ENCODE measurements at regions not wholly inside any gene's neighbourhood (a gene's known extent, or its start where the extent isn't known, plus 50 kb on each side); places are given as distances from the start of the nearest gene placed in this dataset.

DNA sequence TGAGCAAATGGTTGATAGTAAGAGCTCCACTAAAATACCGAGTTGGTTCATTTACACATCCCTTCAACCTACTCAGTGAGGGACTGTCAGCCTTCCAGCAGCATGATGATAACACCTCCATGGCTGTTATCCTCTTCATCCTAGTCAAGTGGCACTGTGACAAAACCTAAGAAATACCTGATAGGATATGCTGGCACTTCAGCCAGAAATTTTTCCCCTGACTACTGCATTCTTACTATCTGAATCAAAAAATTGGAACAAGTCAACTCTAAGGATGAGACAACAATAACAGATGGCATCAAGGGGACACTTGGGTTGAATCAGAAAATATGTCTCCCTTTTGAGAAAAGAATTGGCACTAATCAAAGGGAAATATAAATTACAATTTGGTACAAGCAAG, 193.9 kb downstream of the KCTD12 start (continued):
- TF ChIP-seq SP1 (IDR thresholded peaks at IDR 0.05): no peak

GRCh38 chr13:76690611-76691010, 195.6 kb downstream of the KCTD12 start:
- no peak overlapping the region for H3K4me3 ChIP-seq (ENCODE audit: low read depth in 1 of 3, low read length in 3 of 3)
- no peak for DNase-seq (ENCODE audit: low spot score)
- no peak for TF ChIP-seq REST (IDR thresholded peaks at IDR 0.05)
- TF ChIP-seq MAX (IDR thresholded peaks at IDR 0.05): no peak
- TF ChIP-seq GABPA (IDR thresholded peaks at IDR 0.05 in 1 of 2, conservative IDR thresholded peaks at IDR 0.05 in 1 of 2): no peak
- no peak for TF ChIP-seq NR2F2 (IDR thresholded peaks at IDR 0.05)
- no peak for TF ChIP-seq FOXA2 (IDR thresholded peaks at IDR 0.05)
- no peak for TF ChIP-seq EGR1 (IDR thresholded peaks at IDR 0.05; ENCODE audit: low read depth in 2 of 2)
- no peak for TF ChIP-seq HNF4G (IDR thresholded peaks at IDR 0.05)
- TF ChIP-seq SP1 (IDR thresholded peaks at IDR 0.05): no peak
- H3K27me3 ChIP-seq (ENCODE audit: control insufficient read depth in 4 of 4, insufficient read depth in 4 of 4, low read length in 3 of 4): peaks cover 0 to 4% (median 0%) of the 10 kb centered on the region in 4 donors
- peaks cover 2 to 7% (median 4%) of the 10 kb centered on the region in 4 donors for H3K4me1 ChIP-seq (ENCODE audit: control insufficient read depth in 4 of 4, insufficient read depth in 4 of 4, low read length in 3 of 4)
- no peak overlapping the region for H3K27ac ChIP-seq (ENCODE audit: low read depth in 1 of 2, low read length in 2 of 2)
- H3K9ac ChIP-seq (ENCODE audit: low read depth in 1 of 2, low read length in 2 of 2): no peak overlapping the region
- WGBS: 84% methylated on average over 2 of the region's 2 CpGs
- peaks cover 0 to 2% (median 0%) of the 10 kb centered on the region in 4 donors for H3K9me3 ChIP-seq (ENCODE audit: control insufficient read depth in 4 of 4, low read length in 3 of 4)
- no peaks in the 10 kb centered on the region for H3K36me3 ChIP-seq (ENCODE audit: control insufficient read depth in 4 of 4, insufficient read depth in 3 of 4, low read depth in 1 of 4, low read length in 3 of 4)

GRCh38 chr13:76687467-76687866, 198.7 kb downstream of the KCTD12 start:
- peaks cover 2 to 7% (median 4%) of the 10 kb centered on the region in 4 donors for H3K4me1 ChIP-seq (ENCODE audit: control insufficient read depth in 4 of 4, insufficient read depth in 4 of 4, low read length in 3 of 4)
- no peak overlapping the region for H3K27ac ChIP-seq (ENCODE audit: low read depth in 1 of 2, low read length in 2 of 2)
- 37% methylated on average over 4 of the region's 4 CpGs for WGBS

More at GRCh38 chr13:76687467-76687866, 198.7 kb downstream of the KCTD12 start:
- TF ChIP-seq ZBTB33 (IDR thresholded peaks at IDR 0.05): no peak
- TF ChIP-seq TAF1 (conservative IDR thresholded peaks at IDR 0.05): no peak
- TF ChIP-seq RAD21 (IDR thresholded peaks at IDR 0.05): peak in 1 of 2 donors; percentile 3
- Histone ChIP-seq H3K9ac (ENCODE audit: low read depth in 1 of 2, low read length in 2 of 2) (no peak overlapping the region), H3K36me3 (ENCODE audit: control insufficient read depth in 4 of 4, insufficient read depth in 3 of 4, low read depth in 1 of 4, low read length in 3 of 4) (no peaks in the 10 kb centered on the region), H3K9me3 (ENCODE audit: control insufficient read depth in 4 of 4, low read length in 3 of 4) (peaks cover 0 to 2% (median 0%) of the 10 kb centered on the region in 4 donors), H3K27me3 (ENCODE audit: control insufficient read depth in 4 of 4, insufficient read depth in 4 of 4, low read length in 3 of 4) (peaks cover 0 to 4% (median 0%) of the 10 kb centered on the region in 4 donors), H3K4me3 (ENCODE audit: low read depth in 1 of 3, low read length in 3 of 3) (no peak overlapping the region)
- no peak for DNase-seq (ENCODE audit: low spot score)

Data from liver (tissue), 7 donors.